ENCODE measurements at regions not wholly inside any gene's neighbourhood (a gene's known extent, or its start where the extent isn't known, plus 50 kb on each side); places are given as distances from the start of the nearest gene placed in this dataset.

- no peak for TF ChIP-seq CBX2 (IDR thresholded peaks at IDR 0.05; ENCODE audit: low read depth, low read length)
- TF ChIP-seq CBX2 (CRISPR knock-in tag; IDR thresholded peaks at IDR 0.05; ENCODE audit: low read depth) = no peak
- TF ChIP-seq SOX13 (IDR thresholded peaks at IDR 0.05) = peak; percentile 57; the same call in 1 of the 2 replicates
- peak in 1 of 2 experiments; percentile 90; a peak in 2 of 4 replicates for TF ChIP-seq SOX13 (CRISPR knock-in tag; conservative IDR thresholded peaks at IDR 0.05 in 1 of 2, IDR thresholded peaks at IDR 0.05 in 1 of 2)
- TF ChIP-seq, protein P1, sequence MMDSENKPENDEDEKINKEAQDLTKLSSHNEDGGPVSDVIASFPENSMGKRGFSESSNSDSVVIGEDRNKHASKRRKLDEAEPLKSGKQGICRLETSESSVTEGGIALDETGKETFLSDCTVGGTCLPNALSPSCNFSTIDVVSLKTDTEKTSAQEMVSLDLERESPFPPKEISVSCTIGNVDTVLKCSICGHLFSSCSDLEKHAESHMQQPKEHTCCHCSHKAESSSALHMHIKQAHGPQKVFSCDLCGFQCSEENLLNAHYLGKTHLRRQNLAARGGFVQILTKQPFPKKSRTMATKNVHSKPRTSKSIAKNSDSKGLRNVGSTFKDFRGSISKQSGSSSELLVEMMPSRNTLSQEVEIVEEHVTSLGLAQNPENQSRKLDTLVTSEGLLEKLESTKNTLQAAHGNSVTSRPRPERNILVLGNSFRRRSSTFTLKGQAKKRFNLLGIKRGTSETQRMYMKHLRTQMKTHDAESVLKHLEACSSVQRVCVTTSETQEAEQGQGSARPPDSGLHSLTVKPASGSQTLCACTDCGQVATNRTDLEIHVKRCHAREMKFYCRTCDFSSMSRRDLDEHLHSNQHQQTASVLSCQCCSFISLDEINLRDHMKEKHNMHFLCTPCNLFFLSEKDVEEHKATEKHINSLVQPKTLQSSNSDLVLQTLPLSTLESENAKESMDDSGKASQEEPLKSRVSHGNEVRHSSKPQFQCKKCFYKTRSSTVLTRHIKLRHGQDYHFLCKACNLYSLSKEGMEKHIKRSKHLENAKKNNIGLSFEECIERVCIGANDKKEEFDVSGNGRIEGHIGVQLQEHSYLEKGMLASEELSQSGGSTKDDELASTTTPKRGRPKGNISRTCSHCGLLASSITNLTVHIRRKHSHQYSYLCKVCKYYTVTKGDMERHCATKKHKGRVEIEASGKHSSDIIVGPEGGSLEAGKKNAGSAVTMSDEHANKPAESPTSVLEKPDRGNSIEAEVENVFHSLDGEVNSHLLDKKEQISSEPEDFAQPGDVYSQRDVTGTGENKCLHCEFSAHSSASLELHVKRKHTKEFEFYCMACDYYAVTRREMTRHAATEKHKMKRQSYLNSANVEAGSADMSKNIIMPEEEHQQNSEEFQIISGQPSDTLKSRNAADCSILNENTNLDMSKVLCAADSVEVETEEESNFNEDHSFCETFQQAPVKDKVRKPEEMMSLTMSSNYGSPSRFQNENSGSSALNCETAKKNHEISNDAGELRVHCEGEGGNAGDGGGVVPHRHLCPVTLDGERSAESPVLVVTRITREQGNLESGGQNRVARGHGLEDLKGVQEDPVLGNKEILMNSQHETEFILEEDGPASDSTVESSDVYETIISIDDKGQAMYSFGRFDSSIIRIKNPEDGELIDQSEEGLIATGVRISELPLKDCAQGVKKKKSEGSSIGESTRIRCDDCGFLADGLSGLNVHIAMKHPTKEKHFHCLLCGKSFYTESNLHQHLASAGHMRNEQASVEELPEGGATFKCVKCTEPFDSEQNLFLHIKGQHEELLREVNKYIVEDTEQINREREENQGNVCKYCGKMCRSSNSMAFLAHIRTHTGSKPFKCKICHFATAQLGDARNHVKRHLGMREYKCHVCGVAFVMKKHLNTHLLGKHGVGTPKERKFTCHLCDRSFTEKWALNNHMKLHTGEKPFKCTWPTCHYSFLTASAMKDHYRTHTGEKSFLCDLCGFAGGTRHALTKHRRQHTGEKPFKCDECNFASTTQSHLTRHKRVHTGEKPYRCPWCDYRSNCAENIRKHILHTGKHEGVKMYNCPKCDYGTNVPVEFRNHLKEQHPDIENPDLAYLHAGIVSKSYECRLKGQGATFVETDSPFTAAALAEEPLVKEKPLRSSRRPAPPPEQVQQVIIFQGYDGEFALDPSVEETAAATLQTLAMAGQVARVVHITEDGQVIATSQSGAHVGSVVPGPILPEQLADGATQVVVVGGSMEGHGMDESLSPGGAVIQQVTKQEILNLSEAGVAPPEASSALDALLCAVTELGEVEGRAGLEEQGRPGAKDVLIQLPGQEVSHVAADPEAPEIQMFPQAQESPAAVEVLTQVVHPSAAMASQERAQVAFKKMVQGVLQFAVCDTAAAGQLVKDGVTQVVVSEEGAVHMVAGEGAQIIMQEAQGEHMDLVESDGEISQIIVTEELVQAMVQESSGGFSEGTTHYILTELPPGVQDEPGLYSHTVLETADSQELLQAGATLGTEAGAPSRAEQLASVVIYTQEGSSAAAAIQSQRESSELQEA (CRISPR knock-in tag; IDR thresholded peaks at IDR 0.05; ENCODE audit: not compliant biosample characterization) = peak; percentile 67
- no peak for TF ChIP-seq RFXANK (CRISPR knock-in tag; IDR thresholded peaks at IDR 0.05)
- 0 out of 2 replicates have a peak, but pooled peaks have one; percentile 40 for TF ChIP-seq ZFP1 (CRISPR knock-in tag; IDR thresholded peaks at IDR 0.05)
- TF ChIP-seq ZNF720 (CRISPR knock-in tag; IDR thresholded peaks at IDR 0.05) = no peak
- 0 out of 2 replicates have a peak, but pooled peaks have one; percentile 87 for TF ChIP-seq ZFP41 (CRISPR knock-in tag; IDR thresholded peaks at IDR 0.05; ENCODE audit: borderline replicate concordance)
- peak; percentile 97 for TF ChIP-seq PHF21A (CRISPR knock-in tag; IDR thresholded peaks at IDR 0.05)
- TF ChIP-seq RERE (CRISPR knock-in tag; IDR thresholded peaks at IDR 0.05; ENCODE audit: low read depth) = peak; percentile 45; the same call in 1 of the 2 replicates
- no peak for TF ChIP-seq ZNF839 (CRISPR knock-in tag; IDR thresholded peaks at IDR 0.05; ENCODE audit: borderline replicate concordance)
- TF ChIP-seq, protein P2, sequence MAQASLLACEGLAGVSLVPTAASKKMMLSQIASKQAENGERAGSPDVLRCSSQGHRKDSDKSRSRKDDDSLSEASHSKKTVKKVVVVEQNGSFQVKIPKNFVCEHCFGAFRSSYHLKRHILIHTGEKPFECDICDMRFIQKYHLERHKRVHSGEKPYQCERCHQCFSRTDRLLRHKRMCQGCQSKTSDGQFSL (CRISPR knock-in tag; IDR thresholded peaks at IDR 0.05) = peak; percentile 70; the same call in 1 of the 2 replicates
- no peak for TF ChIP-seq ETV6 (CRISPR knock-in tag; conservative IDR thresholded peaks at IDR 0.05)
Observed at GRCh38 chr6:43912598-43913371, 142.8 kb downstream of the VEGFA start (continued).
